AG10803 (cell line): ENCODE measurements at regions not wholly inside any gene's neighbourhood (a gene's known extent, or its start where the extent isn't known, plus 50 kb on each side); places are given as distances from the start of the nearest gene placed in this dataset.
"Not testable (repeated sequence)": the region's sequence is repeated elsewhere in the genome, so short reads cannot be mapped to it uniquely, and the experiment has no call there.

Experiments
- DNase-seq: peaks from one replicate; pipeline ENCODE4 v3.0.0; 2010; ENCODE audit warnings: low read depth
- H3K4me3 ChIP-seq: 2 replicates; pipeline ENCODE4 v1.5.1; 2011; ENCODE audit warnings: mild to moderate bottlenecking, low read length, control low read depth
- CTCF ChIP-seq: conservative IDR thresholded peaks from 2 replicates; pipeline ENCODE4 v1.5.1; 2011; ENCODE audit warnings: mild to moderate bottlenecking, low read length, control low read depth, inconsistent platforms

- no peak for DNase-seq
- no peak overlapping the region for H3K4me3 ChIP-seq
- TF ChIP-seq CTCF: no peak
These were observed 119.6 kb downstream of the TFAP2C start for GRCh38 chr20:56748476-56749377.

- TF ChIP-seq CTCF: no peak
- no peak for DNase-seq
- no peak overlapping the region for H3K4me3 ChIP-seq
These were observed 121.3 kb downstream of the TFAP2C start for GRCh38 chr20:56750430-56750829.

- TF ChIP-seq CTCF: no peak
- peak; percentile 39 for DNase-seq
- H3K4me3 ChIP-seq: no peak overlapping the region
These were observed 123.2 kb downstream of the TFAP2C start for GRCh38 chr20:56752274-56752673.

- TF ChIP-seq CTCF: no peak
- no peak overlapping the region for H3K4me3 ChIP-seq
- DNase-seq: peak; percentile 54
These were observed 126.1 kb downstream of the TFAP2C start for GRCh38 chr20:56755201-56755600.

- peak; percentile 89 for DNase-seq
- H3K4me3 ChIP-seq: not testable (repeated sequence)
These were observed 127.6 kb downstream of the TFAP2C start for GRCh38 chr20:56756658-56757057.

- no peak for TF ChIP-seq CTCF
- H3K4me3 ChIP-seq: no peak overlapping the region
- no peak for DNase-seq
These were observed 129.6 kb downstream of the TFAP2C start for GRCh38 chr20:56758706-56759105.

GRCh38 chr20:56759741-56760278 lies 130.7 kb downstream of the TFAP2C start:
- no peak overlapping the region for H3K4me3 ChIP-seq
- no peak for TF ChIP-seq CTCF
- no peak for DNase-seq
